ENCODE measurements at regions not wholly inside any gene's neighbourhood (a gene's known extent, or its start where the extent isn't known, plus 50 kb on each side); places are given as distances from the start of the nearest gene placed in this dataset.

GRCh38 chr2:43165378-43166069 is 60.9 kb downstream of the ZFP36L2 start:
- H3K4me2 ChIP-seq (ENCODE audit: low read length) = no peak overlapping the region
- no peaks in the 10 kb centered on the region for H3K79me2 ChIP-seq (ENCODE audit: insufficient read depth, low read depth, low read length)
- CTCF ChIA-PET (ENCODE audit: unreplicated experiment) = interaction anchor here (0.5 kb wide), 1 partner anchor 28 kb away, joined by 4 read pairs; no protein-coding TSS in a partner anchor
- no peak overlapping the region for H3K4me3 ChIP-seq (ENCODE audit: low read depth, low read length, poor library complexity, severe bottlenecking)
- H3K9me2 ChIP-seq (ENCODE audit: insufficient read depth, low read length) = no peaks in the 10 kb centered on the region
- H3K27ac ChIP-seq (ENCODE audit: low read depth, low read length, poor library complexity, severe bottlenecking) = no peak overlapping the region
- intact Hi-C loops (cut with micrococcal nuclease; ENCODE audit: unreplicated experiment) = no loop called here
- H4K20me1 ChIP-seq (ENCODE audit: insufficient read depth, low read length) = no peaks in the 10 kb centered on the region
- peak; percentile 24 for DNase-seq (ENCODE audit: low spot score)
- no peaks in the 10 kb centered on the region for H3K36me3 ChIP-seq (ENCODE audit: insufficient read depth, low read length)
- POLR2A ChIA-PET = interaction anchor here (0.6 to 1.9 kb wide), 4 partner anchors 9 to 320 kb away, joined by 3 to 7 read pairs (median 4); no protein-coding TSS in a partner anchor
- no peaks in the 10 kb centered on the region for H3K9me3 ChIP-seq (ENCODE audit: low read length)
- no peak overlapping the region for H2AFZ ChIP-seq (ENCODE audit: low read length)
- TF ChIP-seq EZH2phosphoT487 (IDR thresholded peaks at IDR 0.05; ENCODE audit: borderline replicate concordance, low read depth, low read length) (no peak), CTCF (conservative IDR thresholded peaks at IDR 0.05; ENCODE audit: low read length) (peak; percentile 62)
- peaks cover 29% of the 10 kb centered on the region for H3K4me1 ChIP-seq (ENCODE audit: insufficient read depth, low read length, poor library complexity, severe bottlenecking)
- no TSS peak for BruUV-seq (replicated peaks)

- peaks cover 21% of the 10 kb centered on the region for H3K4me1 ChIP-seq (ENCODE audit: insufficient read depth, low read length, poor library complexity, severe bottlenecking)
- CTCF ChIA-PET (ENCODE audit: unreplicated experiment) = interaction anchor here (0.5 kb wide), 1 partner anchor 27 kb away, joined by 4 read pairs; no protein-coding TSS in a partner anchor
- no peak overlapping the region for H3K4me3 ChIP-seq (ENCODE audit: low read depth, low read length, poor library complexity, severe bottlenecking)
- H3K9me2 ChIP-seq (ENCODE audit: insufficient read depth, low read length) = no peaks in the 10 kb centered on the region
- no peak for TF ChIP-seq CTCF (conservative IDR thresholded peaks at IDR 0.05; ENCODE audit: low read length)
- no TSS peak for BruUV-seq (replicated peaks)
- no peaks in the 10 kb centered on the region for H3K9me3 ChIP-seq (ENCODE audit: low read length)
- H3K36me3 ChIP-seq (ENCODE audit: insufficient read depth, low read length) = no peaks in the 10 kb centered on the region
- no peaks in the 10 kb centered on the region for H4K20me1 ChIP-seq (ENCODE audit: insufficient read depth, low read length)
- H3K4me2 ChIP-seq (ENCODE audit: low read length) = no peak overlapping the region
- DNase-seq (ENCODE audit: low spot score) = no peak
- no peak overlapping the region for H2AFZ ChIP-seq (ENCODE audit: low read length)
- intact Hi-C loops (cut with micrococcal nuclease; ENCODE audit: unreplicated experiment) = no loop called here
- no peak overlapping the region for H3K27ac ChIP-seq (ENCODE audit: low read depth, low read length, poor library complexity, severe bottlenecking)
- H3K79me2 ChIP-seq (ENCODE audit: insufficient read depth, low read depth, low read length) = no peaks in the 10 kb centered on the region
- POLR2A ChIA-PET = interaction anchor here (1.2 to 1.9 kb wide), 3 partner anchors 10 to 321 kb away, joined by 3 to 6 read pairs (median 3); no protein-coding TSS in a partner anchor
Measured at GRCh38 chr2:43164686-43165085, 61.7 kb downstream of the ZFP36L2 start.

All from OCI-LY7 (cell line).